Right atrium auricular region (tissue), 2 donors: ENCODE measurements at regions not wholly inside any gene's neighbourhood (a gene's known extent, or its start where the extent isn't known, plus 50 kb on each side); places are given as distances from the start of the nearest gene placed in this dataset.

ENCODE experiments used
- DNase-seq: peaks from one replicate; pipeline ENCODE4 v3.0.0-alpha.2; 2019; ENCODE audit warnings: low spot score
- H3K27ac ChIP-seq, 2 donors: fragments of 200-600 bp; sonication (generic); 1 replicate in 1 of 2; 2 replicates in 1 of 2; pipeline ENCODE4 v1.5.1; 2016 to 2019
- H3K27me3 ChIP-seq, 2 donors: fragments of 200-600 bp; sonication (generic); one replicate each; pipeline versions ENCODE4 v1.5.1 to v1.6.0; 2017 to 2019
- H3K36me3 ChIP-seq: fragments of 200-600 bp; sonication (generic); one replicate; pipeline ENCODE4 v1.5.1; 2016
- H3K4me1 ChIP-seq, 2 donors: fragments of 200-600 bp; sonication (generic); one replicate each; pipeline versions ENCODE4 v1.5.1 to v1.6.0; 2017 to 2019
- H3K4me3 ChIP-seq, 2 donors: fragments of 200-600 bp; sonication (generic); 1 replicate in 1 of 2; 2 replicates in 1 of 2; pipeline ENCODE4 v1.5.1; 2017 to 2019; ENCODE audit warnings: mild to moderate bottlenecking in 1 of 2, moderate library complexity in 1 of 2
- H3K9me3 ChIP-seq, 2 donors: fragments of 200-600 bp; sonication (generic); one replicate each; pipeline ENCODE4 v1.5.1; 2019
- CTCF ChIP-seq, 2 donors: fragments of 200-600 bp; sonication (generic); IDR thresholded peaks; one replicate each; pipeline ENCODE4 v1.5.1; 2019; ENCODE audit warnings: antibody characterized with exemption in 2 of 2

GRCh38 chr4:30610361-30610760 is 109.8 kb upstream of the PCDH7 start:
- H3K27me3 ChIP-seq = no peaks in the 10 kb centered on the region
- H3K4me1 ChIP-seq = no peaks in the 10 kb centered on the region
- no peak overlapping the region for H3K4me3 ChIP-seq
- no peak for DNase-seq
- no peaks in the 10 kb centered on the region for H3K9me3 ChIP-seq
- H3K27ac ChIP-seq = no peak overlapping the region
- no peak for TF ChIP-seq CTCF (IDR thresholded peaks at IDR 0.05)
- H3K36me3 ChIP-seq = no peaks in the 10 kb centered on the region

- H3K27ac ChIP-seq = no peak overlapping the region
- DNase-seq = no peak
- TF ChIP-seq CTCF (IDR thresholded peaks at IDR 0.05) = no peak
- H3K36me3 ChIP-seq = no peaks in the 10 kb centered on the region
- H3K4me3 ChIP-seq = no peak overlapping the region
- H3K9me3 ChIP-seq = no peaks in the 10 kb centered on the region
- H3K4me1 ChIP-seq = no peaks in the 10 kb centered on the region
- no peaks in the 10 kb centered on the region for H3K27me3 ChIP-seq
Observed at GRCh38 chr4:30614771-30615170, 105.4 kb upstream of the PCDH7 start.

- Histone ChIP-seq H3K9me3 (no peaks in the 10 kb centered on the region), H3K4me3 (no peak overlapping the region), H3K36me3 (no peaks in the 10 kb centered on the region), H3K27me3 (no peaks in the 10 kb centered on the region), H3K4me1 (no peaks in the 10 kb centered on the region), H3K27ac (no peak overlapping the region)
- no peak for TF ChIP-seq CTCF (IDR thresholded peaks at IDR 0.05)
- no peak for DNase-seq
Observed at GRCh38 chr4:30616942-30617646, 103.1 kb upstream of the PCDH7 start.

- Histone ChIP-seq H3K36me3 (no peaks in the 10 kb centered on the region), H3K9me3 (no peaks in the 10 kb centered on the region), H3K4me1 (no peaks in the 10 kb centered on the region), H3K27ac (no peak overlapping the region), H3K4me3 (no peak overlapping the region), H3K27me3 (no peaks in the 10 kb centered on the region)
- DNase-seq = no peak
- no peak for TF ChIP-seq CTCF (IDR thresholded peaks at IDR 0.05)
Observed at GRCh38 chr4:30617836-30618235, 102.3 kb upstream of the PCDH7 start.

- H3K36me3 ChIP-seq = no peaks in the 10 kb centered on the region
- no peaks in the 10 kb centered on the region for H3K9me3 ChIP-seq
- no peaks in the 10 kb centered on the region for H3K27me3 ChIP-seq
- no peak for TF ChIP-seq CTCF (IDR thresholded peaks at IDR 0.05)
- no peak overlapping the region for H3K4me3 ChIP-seq
- DNase-seq = no peak
- H3K27ac ChIP-seq = no peak overlapping the region
- no peaks in the 10 kb centered on the region for H3K4me1 ChIP-seq
Observed at GRCh38 chr4:30619679-30620078, 100.5 kb upstream of the PCDH7 start.

DNA sequence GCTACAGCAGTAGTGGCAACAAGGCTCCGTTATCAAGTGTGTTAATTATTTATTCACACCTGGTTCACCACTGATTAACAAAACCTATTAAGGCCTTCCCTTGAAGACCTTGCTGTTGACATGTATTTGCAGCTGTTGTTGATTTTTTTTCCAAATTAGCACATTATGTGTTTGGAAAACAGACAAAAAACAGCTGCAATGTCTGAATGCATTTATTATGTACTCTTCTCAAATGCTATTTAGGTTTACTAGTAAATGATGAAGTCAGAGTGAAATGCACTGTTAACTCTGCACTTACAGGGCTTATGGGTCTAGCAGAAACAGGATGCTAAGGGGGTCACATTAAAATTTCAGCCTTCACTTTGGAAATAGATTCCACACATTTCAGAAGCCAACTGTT is 99.5 kb upstream of the PCDH7 start:
- Histone ChIP-seq H3K27me3 (no peaks in the 10 kb centered on the region), H3K27ac (no peak overlapping the region), H3K9me3 (no peaks in the 10 kb centered on the region), H3K36me3 (no peaks in the 10 kb centered on the region), H3K4me1 (no peaks in the 10 kb centered on the region), H3K4me3 (no peak overlapping the region)
- TF ChIP-seq CTCF (IDR thresholded peaks at IDR 0.05) = no peak
- DNase-seq = no peak
